GM21786 (cell line): ENCODE measurements at regions not wholly inside any gene's neighbourhood (a gene's known extent, or its start where the extent isn't known, plus 50 kb on each side); places are given as distances from the start of the nearest gene placed in this dataset.

Source experiments
- ATAC-seq: cut with Tn5 transposase; IDR thresholded peaks from one replicate; pipeline ENCODE4 v1.9.1; 2021; ENCODE audit not compliant: unreplicated experiment

DNA sequence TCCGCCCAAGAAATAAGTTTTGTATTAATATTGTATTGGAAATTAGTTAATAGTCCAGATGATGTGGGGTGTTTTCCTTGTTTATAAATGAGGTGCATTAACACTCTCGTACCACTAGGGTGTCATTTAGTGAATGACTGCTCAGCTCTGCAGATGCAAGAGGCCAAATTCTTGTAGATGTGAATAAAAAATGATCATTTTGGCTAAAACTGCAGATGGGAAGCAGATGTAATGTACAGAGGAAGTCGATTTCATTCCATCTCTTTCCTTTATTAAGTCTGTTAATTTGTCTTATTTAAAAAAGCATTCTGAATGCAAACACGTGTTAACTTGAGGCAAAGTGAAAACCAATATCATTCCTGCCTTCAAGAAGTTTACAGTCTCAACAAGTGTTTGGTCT is 108.1 kb downstream of the DHX15 start:
- ATAC-seq = no peak

DNA sequence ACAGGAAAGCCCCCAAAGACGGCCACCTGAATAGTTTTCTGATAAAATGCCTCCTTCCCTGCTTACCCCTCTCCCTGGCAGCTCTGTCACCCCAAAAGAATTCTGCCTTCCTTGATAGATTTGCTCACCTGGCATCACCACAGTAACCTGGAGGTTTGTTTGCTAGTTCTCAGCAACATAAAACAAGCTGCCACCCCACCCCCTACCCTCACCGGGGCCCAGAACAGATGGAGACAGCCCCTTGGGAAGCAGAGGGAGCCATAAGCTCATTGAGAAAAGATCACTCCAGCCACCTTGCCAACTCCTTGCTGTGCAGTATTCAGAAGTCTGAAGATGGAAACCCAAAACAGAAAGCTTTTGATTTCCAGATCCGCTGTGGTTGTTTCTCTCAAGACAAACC is 108.6 kb downstream of the DHX15 start:
- ATAC-seq = no peak

DNA sequence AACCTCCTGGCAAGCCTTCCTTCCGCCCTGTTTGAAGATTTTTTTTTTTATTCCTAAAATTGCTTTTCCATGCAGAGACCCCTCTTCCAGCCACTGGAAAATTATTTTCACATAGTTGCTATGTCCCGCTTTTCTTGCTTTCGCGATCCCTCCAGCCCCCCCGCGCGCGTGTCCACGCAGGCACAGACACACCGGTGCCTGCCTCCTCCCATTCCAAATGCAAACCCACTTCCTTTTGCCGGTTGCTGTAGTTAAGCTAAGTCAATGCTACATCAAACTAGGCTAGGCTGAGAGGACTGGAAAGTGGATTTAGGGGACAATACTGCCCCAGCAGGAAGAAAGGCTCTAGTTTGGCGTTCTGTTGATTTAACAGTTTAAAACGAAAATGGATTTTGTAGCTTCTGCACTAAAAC is 111.0 kb downstream of the DHX15 start:
- no peak for ATAC-seq

DNA sequence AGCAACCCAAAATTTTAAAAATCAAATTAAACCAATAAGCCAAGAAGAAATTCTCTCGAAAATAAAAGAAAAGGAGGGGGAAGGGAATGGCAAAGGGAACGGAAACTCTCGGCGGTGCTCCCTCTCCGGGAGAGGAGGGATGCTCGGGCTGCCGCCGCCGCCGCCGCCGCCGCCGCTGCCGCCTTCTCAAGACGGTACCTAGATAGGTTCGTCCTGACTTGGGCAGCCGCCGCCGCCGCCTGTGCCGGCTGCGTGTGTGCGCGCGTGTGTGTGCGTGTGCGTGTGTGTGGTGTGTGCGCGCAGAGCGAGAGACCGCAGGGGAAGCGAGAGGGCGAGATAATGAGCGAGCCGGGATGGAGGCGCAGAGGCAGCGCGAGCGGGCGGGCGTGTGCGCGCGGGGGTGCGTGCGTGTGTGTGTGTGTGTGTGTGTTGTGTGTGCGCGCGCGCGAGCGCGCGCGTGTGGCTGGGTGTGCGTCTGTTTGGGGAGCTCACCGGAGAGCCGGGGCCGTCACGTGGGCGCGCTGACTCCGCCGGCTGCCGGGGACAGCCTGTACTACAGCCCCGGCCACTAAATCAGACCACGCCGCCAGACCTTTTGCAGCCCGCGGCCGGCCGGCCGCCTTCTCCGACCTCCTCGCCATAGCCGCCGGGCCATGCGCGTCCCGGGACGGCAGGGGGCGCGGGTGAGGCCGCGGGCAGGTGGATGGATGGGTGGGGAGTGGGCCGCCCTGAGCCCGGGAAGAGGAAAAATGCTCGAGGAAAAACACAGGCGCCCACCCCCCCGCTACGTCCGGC is 111.6 kb downstream of the DHX15 start:
- peak; percentile 47 for ATAC-seq

DNA sequence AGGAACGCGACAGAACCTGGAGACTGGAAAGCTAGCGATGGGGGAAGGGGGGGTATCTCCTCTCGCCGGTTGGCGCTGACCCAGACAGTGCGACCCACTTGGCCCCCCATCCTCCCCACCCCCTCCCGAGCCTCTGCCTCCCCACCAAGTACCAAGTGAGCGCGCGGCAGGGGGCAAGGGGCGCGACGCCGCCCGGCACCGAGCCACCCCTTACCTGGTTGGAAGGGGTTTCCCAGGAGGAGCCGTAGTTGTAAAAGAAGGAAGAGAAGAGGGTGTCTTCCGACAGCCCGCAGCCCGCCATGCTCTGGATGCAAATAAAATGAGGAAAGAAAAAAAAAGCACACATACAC is 112.2 kb downstream of the DHX15 start:
- ATAC-seq = no peak

DNA sequence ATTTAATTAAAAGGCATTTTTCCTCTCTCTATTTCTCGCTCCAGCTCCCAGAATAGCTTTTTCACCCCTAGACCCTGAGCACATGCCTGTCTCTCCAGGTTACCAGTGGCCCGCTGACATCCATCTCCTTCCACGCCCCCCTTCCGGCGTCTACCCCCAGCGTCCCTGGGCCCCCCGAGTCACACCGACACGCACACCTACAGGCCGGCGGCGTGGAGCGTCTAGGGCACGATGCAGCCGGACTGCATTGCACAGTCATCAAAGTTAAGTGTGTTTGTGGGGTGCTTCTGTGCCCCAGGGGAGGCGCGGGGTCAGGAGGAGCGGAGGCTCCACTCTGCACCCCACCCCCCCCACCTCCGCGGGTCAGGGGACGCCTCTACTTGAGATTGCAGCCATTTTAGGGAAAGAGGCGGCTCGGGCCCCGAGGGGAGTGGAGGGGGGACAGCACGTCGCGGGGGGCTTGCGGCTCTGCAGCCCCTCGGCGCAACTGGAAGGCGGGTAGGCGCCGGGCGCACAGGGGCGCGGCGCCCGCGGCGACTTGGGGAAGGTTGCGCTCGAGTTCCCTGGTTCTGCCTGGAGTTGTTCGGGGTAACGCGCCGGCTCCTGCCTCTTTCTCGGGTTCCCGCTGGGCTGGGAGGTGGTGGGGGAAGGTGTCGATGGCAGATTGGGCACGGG is 112.7 kb downstream of the DHX15 start:
- no peak for ATAC-seq

DNA sequence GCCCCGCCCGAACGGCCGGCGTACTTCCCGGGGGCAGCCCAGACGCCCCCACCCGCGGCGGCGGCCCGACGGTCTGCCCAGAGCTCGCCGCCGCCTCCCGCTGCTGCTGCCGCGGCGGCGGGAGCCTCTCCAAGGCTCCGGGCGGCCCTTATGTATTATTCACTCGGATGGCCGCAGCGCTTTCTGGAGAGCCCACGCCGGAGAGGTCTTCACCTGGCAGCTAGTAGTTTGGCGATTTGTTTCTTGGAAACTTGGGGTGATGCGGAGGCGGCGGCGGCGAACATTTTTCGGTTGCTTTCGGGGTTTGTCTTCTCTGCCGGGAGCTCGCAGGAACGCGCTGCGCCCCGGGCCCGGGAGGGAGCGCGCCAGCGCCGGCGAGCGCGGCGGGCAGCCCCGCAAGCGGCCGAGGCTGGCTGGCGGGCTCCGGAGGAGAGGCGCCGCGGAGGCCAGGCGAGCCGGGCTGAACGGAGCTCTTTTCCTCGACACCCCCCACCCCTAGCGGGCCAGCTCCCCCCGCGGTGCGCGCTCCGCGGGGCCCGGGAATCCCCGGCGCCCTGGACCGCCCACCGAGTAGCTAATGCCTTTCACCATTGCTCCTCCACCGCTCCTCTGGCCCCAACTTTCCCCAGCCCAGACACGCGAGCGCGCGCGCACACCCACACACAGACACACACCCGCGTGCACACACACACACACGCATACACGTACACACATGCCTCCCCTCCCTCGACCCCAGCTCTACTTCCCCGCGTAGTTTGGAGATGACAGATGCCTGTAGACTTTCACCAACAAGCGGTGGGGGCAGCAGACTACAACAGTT is 113.5 kb downstream of the DHX15 start:
- no peak for ATAC-seq

DNA sequence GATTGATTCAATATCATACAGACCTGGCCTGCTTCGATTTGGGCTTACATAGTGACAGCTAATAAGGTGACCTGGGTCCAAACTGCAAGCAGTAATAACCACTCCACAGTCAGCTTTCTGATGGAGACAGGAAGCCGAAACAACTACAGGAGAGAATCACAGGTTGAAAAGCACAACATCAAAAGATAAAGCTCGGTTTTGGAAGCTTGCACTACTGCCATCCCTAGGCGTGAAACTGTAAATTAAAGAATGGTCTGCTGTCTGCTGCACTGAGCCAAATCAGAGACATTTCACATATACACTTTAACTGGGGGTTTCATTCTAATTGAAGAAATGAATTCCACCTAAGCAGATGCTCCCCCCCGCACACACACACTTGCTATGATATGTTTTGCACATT is 116.3 kb downstream of the DHX15 start:
- no peak for ATAC-seq

DNA sequence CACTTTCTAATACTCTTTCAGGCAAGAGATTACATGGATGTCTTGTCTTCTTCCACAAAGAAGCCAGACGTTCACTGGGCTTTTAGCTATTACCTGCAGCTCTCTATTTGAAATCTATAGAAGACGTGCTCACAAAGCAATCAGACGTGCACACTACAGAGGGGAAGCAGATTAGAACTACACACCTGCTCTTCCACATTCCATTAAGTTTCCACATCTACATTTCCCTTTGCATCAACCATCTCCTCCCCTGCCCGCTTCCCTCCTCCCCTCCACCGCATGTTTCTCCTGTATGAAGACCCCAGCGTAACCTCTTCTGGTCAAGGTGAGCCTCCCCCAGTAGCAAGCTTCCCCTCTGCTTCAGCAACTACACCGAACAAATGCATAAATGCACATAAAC is 119.8 kb downstream of the DHX15 start:
- ATAC-seq = no peak

DNA sequence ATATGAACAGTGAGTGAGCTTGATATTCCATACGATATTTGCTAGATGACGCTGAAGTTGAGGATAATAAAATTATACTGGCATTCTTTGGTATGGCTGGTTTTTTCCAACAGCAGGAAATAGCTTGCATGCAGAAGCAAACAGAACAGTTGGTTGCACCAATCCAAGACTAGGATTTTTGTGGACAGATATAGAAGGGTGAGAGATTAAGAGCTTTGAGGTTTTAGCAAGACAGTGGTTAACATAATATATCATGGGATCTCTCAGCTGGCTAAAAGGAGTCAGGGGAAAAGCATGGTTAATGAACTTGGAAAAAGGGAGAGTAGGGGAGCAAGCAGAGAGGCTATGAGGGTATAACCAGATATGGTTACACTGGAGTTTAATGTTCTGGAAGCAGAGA is 127.9 kb downstream of the DHX15 start:
- no peak for ATAC-seq

DNA sequence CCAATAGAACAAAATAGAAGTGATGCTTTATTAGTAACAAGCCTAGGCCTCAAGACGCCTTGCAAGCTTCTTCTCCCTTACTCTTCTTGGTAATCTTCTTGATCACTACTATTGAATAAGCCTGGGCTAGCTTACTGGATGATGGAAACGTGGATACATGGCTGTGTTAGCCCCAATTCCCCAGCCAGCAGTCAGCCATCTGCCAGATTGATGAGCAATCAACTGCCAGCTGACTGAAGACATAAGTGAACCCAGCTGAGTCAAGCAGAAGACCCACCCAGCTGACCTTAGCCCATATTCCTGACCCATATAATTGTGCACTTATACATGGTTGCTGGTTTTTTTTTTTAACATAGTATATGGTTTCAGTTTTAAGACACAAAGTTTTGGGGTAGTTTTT is 130.4 kb downstream of the DHX15 start:
- ATAC-seq = no peak

DNA sequence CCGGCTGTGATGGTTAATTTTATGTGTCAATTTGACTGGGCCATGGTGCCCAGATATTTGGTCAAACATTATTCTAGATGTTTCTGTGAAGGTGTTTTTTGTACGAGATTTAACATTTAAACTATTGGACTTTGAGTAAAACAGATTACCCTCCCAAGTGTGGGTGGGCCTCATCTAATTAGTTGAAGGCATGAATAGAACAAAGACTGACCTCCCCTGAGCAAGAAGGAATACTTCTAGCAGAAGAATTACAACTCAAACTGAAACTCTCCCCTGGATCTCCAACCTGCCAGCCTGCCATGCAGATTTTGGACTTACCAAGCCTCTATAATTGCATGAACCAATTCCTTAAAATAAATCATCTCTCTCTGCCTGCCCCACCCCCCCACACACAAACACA is 132.5 kb downstream of the DHX15 start:
- no peak for ATAC-seq

DNA sequence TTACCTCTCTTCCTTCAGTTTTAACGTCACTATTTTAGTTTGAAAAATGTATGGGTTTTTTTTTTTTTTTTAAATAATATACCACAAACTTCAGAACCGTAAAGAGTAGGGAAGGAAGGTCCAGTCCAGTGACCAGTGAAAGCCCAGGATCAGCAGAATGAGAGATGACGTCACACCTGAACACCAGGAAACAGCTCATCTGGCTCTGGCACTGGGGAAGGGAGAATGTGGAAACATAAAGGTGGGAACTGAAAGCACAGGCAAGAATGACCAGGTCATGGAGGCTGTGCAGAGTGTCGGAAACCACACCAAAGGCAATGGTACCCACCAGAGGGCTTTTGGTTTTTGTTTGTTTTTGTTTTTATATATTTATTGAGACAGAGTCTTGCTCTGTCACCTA is 141.2 kb downstream of the DHX15 start:
- ATAC-seq = no peak

DNA sequence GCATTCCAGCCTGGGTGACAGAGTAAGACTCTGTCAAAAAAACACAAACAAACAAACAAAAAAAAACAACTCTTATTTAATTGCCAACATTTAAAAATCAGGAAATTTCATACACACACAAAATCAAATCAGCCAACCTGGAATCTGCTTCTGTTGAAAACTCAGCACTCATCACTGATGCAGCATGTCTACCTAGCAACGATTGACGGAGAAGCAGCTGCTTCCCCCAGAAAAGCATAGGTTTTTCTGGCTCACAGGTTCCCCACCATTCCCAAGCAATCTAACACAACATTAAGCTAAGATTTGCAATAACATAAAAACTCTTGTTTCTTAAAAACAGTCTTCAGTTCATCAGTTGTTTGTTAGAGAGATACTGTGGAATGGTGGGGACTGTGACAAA is 143.6 kb downstream of the DHX15 start:
- no peak for ATAC-seq

DNA sequence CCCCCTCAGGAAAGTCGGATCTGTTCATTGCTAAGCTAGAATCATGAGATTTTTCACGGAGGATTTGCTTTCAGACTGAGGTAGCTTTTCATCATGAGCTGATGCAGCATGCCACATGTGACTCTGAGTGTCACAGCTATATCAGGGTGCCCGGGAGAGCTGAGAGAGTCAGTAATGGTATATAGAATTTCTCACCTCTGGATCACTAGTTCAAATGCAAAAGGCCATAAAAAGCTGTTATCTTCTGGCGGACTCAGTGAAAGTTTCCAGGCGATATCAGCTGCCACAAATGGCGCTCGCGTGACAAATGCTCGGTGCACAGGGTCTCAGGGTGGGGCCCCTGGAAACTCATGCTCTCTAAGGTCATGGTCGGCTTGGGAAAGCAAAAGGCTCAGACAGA is 150.1 kb downstream of the DHX15 start:
- no peak for ATAC-seq

DNA sequence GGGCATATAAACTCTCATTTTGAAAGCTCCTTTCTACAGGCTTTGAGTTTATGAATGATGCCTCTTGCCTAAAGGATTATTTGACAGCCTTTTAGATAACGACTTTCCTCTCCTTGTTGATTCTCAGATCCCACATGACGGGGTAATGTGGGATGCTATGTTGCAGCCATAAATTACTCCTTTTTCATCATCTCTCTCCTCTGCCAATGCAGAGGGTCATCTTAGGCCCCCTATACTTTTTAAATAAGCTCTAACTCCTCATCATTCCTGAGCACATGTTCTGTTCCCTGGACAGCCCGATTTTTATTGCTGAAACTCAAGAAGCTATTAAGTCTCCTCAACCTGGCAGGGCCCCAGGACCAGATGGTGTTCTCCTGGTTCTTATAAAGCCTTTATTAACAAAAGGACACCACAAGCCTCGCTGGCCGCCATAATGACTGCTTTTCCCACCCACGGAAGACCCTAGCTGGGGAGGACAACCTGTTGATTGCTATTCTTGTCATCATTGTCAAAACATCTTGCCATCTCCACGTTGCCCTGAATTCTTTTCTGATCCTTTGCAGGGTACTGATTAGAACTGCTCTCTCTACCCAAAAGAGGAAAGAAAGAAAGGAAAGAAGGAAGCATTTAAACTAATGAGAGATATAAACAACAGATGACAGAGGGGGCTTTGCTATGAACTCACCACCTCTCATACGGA is 150.7 kb downstream of the DHX15 start:
- ATAC-seq = no peak

DNA sequence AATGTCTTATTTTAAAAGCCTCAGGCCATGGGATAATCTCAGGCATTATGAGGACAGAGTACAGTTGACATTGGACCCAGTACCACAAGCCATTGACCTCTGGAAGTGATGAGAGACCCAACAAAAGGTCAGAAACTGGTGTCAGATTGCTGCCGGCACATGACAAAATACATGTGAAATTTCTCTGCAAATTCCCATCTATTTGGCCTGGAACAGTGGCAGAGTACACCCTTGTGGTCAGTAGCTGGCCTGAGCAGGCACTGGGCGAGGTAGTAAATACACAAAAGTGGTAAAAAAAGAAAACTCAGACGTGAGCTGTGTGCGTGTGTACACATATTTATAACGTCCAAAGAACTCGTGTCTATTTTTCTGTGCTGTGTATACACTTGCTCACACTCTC is 155.5 kb downstream of the DHX15 start:
- ATAC-seq = no peak

DNA sequence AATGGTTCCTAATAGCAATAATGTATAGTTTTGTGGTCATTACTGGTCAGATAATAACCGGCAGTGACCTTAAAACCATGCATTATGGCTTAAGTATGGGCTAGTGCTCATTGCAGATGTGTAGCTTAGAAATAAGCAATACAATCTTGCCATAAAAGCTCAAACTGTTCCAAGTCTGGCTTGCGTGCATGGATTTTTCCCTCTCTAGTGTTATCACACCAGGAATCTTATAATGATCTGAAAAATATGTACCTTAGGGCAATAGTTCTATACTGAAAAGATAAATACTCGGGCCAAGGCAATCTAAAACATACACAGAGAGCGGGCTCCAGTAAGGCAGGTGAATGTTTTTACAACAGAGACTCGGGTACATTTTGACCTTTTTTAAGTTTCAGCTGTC is 157.8 kb downstream of the DHX15 start:
- ATAC-seq = no peak

DNA sequence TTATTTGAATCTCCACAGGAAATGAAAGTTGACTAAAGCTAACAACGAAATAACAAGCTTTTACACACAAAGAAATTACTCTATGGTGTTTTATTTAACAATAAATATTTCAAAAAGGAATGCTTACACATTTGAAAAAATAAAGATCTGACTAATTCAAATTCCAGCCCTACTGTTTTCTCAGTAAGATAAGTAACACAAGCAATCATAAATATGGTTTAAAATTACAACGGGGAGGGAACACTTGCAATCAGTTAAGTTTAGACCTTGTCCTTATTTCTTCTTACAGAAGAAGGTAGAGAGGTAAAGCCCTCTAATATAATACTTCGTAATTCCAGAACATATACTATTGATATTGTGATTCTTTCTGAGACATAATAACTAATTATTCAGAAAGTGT is 158.5 kb downstream of the DHX15 start:
- ATAC-seq = no peak

DNA sequence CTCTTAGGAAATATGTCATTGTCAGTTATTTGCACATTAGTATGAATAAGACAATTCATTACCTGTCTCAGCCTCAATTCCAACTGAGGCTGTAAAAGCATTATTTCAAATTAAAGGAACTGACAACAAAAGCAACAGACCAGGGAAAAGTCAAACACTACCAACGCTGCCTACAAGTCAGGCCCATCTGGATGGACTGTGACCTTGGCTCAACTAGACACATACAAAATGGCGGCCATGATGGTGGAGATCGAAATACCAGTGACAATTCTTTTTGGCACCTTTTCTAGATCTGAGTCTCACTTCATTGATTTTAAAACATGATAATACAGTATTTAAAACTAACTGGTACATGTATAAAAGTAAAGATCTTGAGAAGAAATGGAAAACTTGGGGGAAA is 160.7 kb downstream of the DHX15 start:
- ATAC-seq = no peak

DNA sequence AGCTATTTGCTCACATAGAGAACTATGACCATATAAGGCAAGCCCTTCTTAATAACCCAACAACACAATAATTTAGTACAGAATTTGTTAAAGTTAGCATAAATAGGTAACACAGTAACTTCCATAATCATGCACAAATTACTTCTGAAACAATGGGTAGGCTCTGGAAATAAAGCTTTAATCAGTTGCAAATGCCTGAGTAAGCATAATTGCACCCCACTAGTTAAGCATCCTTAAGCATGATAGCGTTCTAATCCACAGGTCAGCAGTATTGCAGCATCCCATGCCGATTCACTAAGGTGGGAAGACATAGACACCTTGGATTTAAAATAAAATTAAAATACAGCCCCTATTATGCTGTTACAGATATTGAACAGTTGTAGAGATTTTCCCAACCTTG is 161.7 kb downstream of the DHX15 start:
- no peak for ATAC-seq
